Esophagus squamous epithelium (tissue), 5 donors: ENCODE measurements at regions not wholly inside any gene's neighbourhood (a gene's known extent, or its start where the extent isn't known, plus 50 kb on each side); places are given as distances from the start of the nearest gene placed in this dataset.

Experiments used
- DNase-seq: peaks from one replicate; lab custom pipeline; 2025; lab: John Stamatoyannopoulos, UW
- H3K27ac ChIP-seq, 4 donors: fragments of 200-600 bp; sonication (generic); one replicate each; pipeline ENCODE4 v1.5.1; 2016 to 2019; ENCODE audit warnings: mild to moderate bottlenecking in 1 of 4
- H3K27me3 ChIP-seq, 4 donors: fragments of 200-600 bp; sonication (generic); 1 replicate in 3 of 4; 2 replicates in 1 of 4; pipeline versions ENCODE4 v1.5.1 to v1.6.0; 2017 to 2021; ENCODE audit warnings: antibody characterized with exemption in 1 of 4
- H3K36me3 ChIP-seq, 3 donors: fragments of 200-600 bp; sonication (generic); one replicate each; pipeline ENCODE4 v1.5.1; 2016 to 2019
- H3K4me1 ChIP-seq, 3 donors: fragments of 200-600 bp; sonication (generic); one replicate each; pipeline ENCODE4 v1.5.1; 2017 to 2019
- H3K4me3 ChIP-seq, 4 donors: fragments of 200-600 bp; sonication (generic); 1 replicate in 3 of 4; 2 replicates in 1 of 4; pipeline ENCODE4 v1.5.1; 2016 to 2019; ENCODE audit warnings: mild to moderate bottlenecking in 2 of 4, moderate library complexity in 1 of 4
- H3K9me3 ChIP-seq, 3 donors: fragments of 200-600 bp; sonication (generic); one replicate each; pipeline ENCODE4 v1.5.1; 2016 to 2019
- POLR2A ChIP-seq, 4 donors: fragments of 450-650 bp; IDR thresholded peaks; one replicate each; pipeline ENCODE4 v1.6.1; 2017; ENCODE audit warnings: antibody characterized with exemption in 4 of 4, mild to moderate bottlenecking in 4 of 4, moderate library complexity in 3 of 4
- WGBS, 2 donors: methylation state at CpG; one replicate each; pipeline ENCODE4 v1.1.5; 2018; 5-methylcytosine and 5-hydroxymethylcytosine counted together
- intact Hi-C: fragments of 100-400 bp; cut with DNase I; formaldehyde crosslinking; loops from one replicate; pipeline ENCODE4 v1.15.0; 2022
- TF ChIP-seq, protein P1 (sequence below), 6 experiments: fragments of 450-650 bp in 4 of 6; fragments of 200-600 bp in 2 of 6; sonication (generic) in 2 of 6; IDR thresholded peaks; one replicate each; pipeline ENCODE4 v1.5.1; 2016 to 2019; ENCODE audit warnings: antibody characterized with exemption in 6 of 6, mild to moderate bottlenecking in 4 of 6, moderate library complexity in 4 of 6
- donor health status: DM: yes; HTN: yes; CAD: no.

GRCh38 chr5:159616952-159617351, 286.7 kb upstream of the IL12B start:
- H3K4me3 ChIP-seq, result no peak overlapping the region
- no peaks in the 10 kb centered on the region for H3K4me1 ChIP-seq
- H3K36me3 ChIP-seq, result no peaks in the 10 kb centered on the region
- TF ChIP-seq POLR2A (IDR thresholded peaks at IDR 0.05), result no peak
- TF ChIP-seq, protein P1, sequence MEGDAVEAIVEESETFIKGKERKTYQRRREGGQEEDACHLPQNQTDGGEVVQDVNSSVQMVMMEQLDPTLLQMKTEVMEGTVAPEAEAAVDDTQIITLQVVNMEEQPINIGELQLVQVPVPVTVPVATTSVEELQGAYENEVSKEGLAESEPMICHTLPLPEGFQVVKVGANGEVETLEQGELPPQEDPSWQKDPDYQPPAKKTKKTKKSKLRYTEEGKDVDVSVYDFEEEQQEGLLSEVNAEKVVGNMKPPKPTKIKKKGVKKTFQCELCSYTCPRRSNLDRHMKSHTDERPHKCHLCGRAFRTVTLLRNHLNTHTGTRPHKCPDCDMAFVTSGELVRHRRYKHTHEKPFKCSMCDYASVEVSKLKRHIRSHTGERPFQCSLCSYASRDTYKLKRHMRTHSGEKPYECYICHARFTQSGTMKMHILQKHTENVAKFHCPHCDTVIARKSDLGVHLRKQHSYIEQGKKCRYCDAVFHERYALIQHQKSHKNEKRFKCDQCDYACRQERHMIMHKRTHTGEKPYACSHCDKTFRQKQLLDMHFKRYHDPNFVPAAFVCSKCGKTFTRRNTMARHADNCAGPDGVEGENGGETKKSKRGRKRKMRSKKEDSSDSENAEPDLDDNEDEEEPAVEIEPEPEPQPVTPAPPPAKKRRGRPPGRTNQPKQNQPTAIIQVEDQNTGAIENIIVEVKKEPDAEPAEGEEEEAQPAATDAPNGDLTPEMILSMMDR (IDR thresholded peaks at IDR 0.05), result no peak
- H3K9me3 ChIP-seq, result no peaks in the 10 kb centered on the region
- DNase-seq, result no peak
- no peak overlapping the region for H3K27ac ChIP-seq
- intact Hi-C loops, result no loop called here
- WGBS, 2 donors, result 11 to 22% methylated on average over 2 of the region's 2 CpGs
- no peaks in the 10 kb centered on the region for H3K27me3 ChIP-seq

GRCh38 chr5:159619826-159620225, 289.5 kb upstream of the IL12B start:
- WGBS, 2 donors, result 48 to 53% methylated on average over 4 of the region's 4 CpGs
- DNase-seq, result no peak
- no peak overlapping the region for H3K4me3 ChIP-seq
- no peak overlapping the region for H3K27ac ChIP-seq
- H3K27me3 ChIP-seq, result no peaks in the 10 kb centered on the region
- TF ChIP-seq, protein P1 (IDR thresholded peaks at IDR 0.05), result no peak
- TF ChIP-seq POLR2A (IDR thresholded peaks at IDR 0.05), result no peak
- H3K9me3 ChIP-seq, result no peaks in the 10 kb centered on the region
- no peaks in the 10 kb centered on the region for H3K4me1 ChIP-seq
- H3K36me3 ChIP-seq, result no peaks in the 10 kb centered on the region
- intact Hi-C loops, result no loop called here

DNA sequence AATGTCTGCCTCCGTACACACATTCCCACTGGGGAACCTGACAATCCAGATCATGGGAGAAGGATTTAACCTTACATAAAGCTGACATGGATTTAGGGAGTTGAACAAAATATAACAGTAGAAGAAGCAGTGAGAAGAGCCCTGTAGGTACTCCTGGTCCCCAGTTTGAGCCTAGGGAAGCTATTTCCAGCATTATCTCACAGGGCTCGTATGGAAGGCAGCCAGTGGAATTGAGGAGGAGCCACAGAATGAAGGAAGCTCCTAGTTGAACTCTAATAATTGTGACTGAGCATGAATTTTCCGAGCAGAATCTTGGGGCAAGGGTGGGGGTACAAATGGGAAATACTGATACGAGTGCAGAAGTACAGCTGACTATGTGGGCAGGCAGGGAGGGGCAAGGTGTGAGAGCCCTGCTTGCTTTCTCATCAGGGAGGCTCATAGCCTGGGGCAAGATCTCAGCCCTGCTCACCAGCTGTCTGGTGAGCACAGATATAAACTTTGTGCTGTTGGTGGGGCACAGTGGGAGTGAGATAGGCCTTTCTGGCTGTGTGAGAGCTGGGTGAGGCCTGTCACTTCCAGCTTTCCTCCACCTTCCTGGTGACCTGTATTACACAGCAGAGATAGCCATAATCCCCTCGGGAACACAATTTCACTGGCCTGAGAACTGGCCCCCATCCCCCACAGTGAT, 290.7 kb upstream of the IL12B start:
- DNase-seq, result no peak
- Histone ChIP-seq H3K36me3 (no peaks in the 10 kb centered on the region), H3K4me1 (no peaks in the 10 kb centered on the region), H3K27me3 (no peaks in the 10 kb centered on the region), H3K4me3 (no peak overlapping the region), H3K9me3 (no peaks in the 10 kb centered on the region), H3K27ac (no peak overlapping the region)
- WGBS, 2 donors, result 68 to 69% methylated on average over 5 of the region's 5 CpGs
- no peak for TF ChIP-seq POLR2A (IDR thresholded peaks at IDR 0.05)
- TF ChIP-seq, protein P1 (IDR thresholded peaks at IDR 0.05), result no peak
- intact Hi-C loops, result no loop called here

GRCh38 chr5:159628703-159629102, 287.6 kb upstream of the ADRA1B start:
- no peaks in the 10 kb centered on the region for H3K4me1 ChIP-seq
- 60 to 100% methylated on average over 1 of the region's 1 CpG for WGBS, 2 donors
- H3K4me3 ChIP-seq, result no peak overlapping the region
- intact Hi-C loops, result no loop called here
- H3K27ac ChIP-seq, result no peak overlapping the region
- H3K27me3 ChIP-seq, result no peaks in the 10 kb centered on the region
- DNase-seq, result no peak
- no peaks in the 10 kb centered on the region for H3K9me3 ChIP-seq
- H3K36me3 ChIP-seq, result no peaks in the 10 kb centered on the region
- no peak for TF ChIP-seq POLR2A (IDR thresholded peaks at IDR 0.05)
- TF ChIP-seq, protein P1 (IDR thresholded peaks at IDR 0.05), result no peak

DNA sequence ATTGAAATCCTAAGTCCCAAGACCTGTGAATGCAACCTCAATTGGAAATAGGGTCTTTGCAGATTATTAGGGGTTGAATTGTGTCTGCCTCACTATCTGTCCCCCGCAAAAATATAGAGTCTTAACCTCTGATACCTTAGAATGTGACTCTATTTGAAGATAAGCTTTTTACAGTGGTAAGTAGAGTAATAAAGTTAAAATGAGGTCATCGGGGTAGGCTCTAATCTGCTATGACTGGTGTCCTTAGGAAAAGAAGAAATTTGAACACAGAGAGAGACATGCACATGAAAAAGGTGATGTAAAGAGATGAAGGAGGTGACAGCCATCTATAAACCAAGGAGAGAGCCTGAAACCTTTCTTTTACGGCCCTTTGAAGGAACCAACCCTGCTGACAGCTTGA, 287.1 kb upstream of the ADRA1B start:
- Histone ChIP-seq H3K4me1 (no peaks in the 10 kb centered on the region), H3K36me3 (no peaks in the 10 kb centered on the region), H3K27me3 (no peaks in the 10 kb centered on the region), H3K27ac (no peak overlapping the region), H3K4me3 (no peak overlapping the region), H3K9me3 (no peaks in the 10 kb centered on the region)
- TF ChIP-seq POLR2A (IDR thresholded peaks at IDR 0.05), result no peak
- TF ChIP-seq, protein P1 (IDR thresholded peaks at IDR 0.05), result no peak
- intact Hi-C loops, result no loop called here
- 81 to 88% methylated on average over 3 of the region's 3 CpGs for whole genome bisulfite sequencing, 2 donors
- no peak for DNase-seq
